Gastroesophageal sphincter (tissue), 4 donors: ENCODE measurements at regions not wholly inside any gene's neighbourhood (a gene's known extent, or its start where the extent isn't known, plus 50 kb on each side); places are given as distances from the start of the nearest gene placed in this dataset.

ENCODE experiments used
- ATAC-seq: fragments of 150-250 bp; one replicate; pipeline ENCODE4 v1.9.1; 2016; ENCODE audit warnings: mild to moderate bottlenecking, moderate library complexity
- H3K27ac ChIP-seq, 4 donors: fragments of 200-600 bp; sonication (generic) in 3 of 4; 1 replicate in 3 of 4; 2 replicates in 1 of 4; pipeline ENCODE4 v1.5.1; 2016 to 2019
- H3K27me3 ChIP-seq: fragments of 200-600 bp; sonication (generic); one replicate; pipeline ENCODE4 v1.5.1; 2019
- H3K36me3 ChIP-seq, 2 donors: fragments of 200-600 bp; sonication (generic); one replicate each; pipeline ENCODE4 v1.5.1; 2019; ENCODE audit warnings: control low read depth in 1 of 2
- H3K4me1 ChIP-seq, 3 donors: fragments of 200-600 bp; sonication (generic); 1 replicate in 2 of 3; 2 replicates in 1 of 3; pipeline ENCODE4 v1.5.1; 2016 to 2019; ENCODE audit warnings: control low read depth in 2 of 3
- H3K4me3 ChIP-seq, 2 donors: fragments of 200-600 bp; sonication (generic); one replicate each; pipeline ENCODE4 v1.5.1; 2019; ENCODE audit warnings: mild to moderate bottlenecking in 1 of 2, moderate library complexity in 1 of 2
- H3K9me3 ChIP-seq, 3 donors: fragments of 200-600 bp; sonication (generic); one replicate each; pipeline ENCODE4 v1.5.1; 2017 to 2019; ENCODE audit warnings: control low read depth in 2 of 3
- CTCF ChIP-seq, 4 experiments: fragments of 200-600 bp in 2 of 4; fragments of 450-650 bp in 2 of 4; sonication (generic) in 1 of 4; IDR thresholded peaks; one replicate each; pipeline ENCODE4 v1.5.1; 2017 to 2019; ENCODE audit warnings: antibody characterized with exemption in 4 of 4, mild to moderate bottlenecking in 2 of 4, moderate library complexity in 2 of 4
- EP300 ChIP-seq: sonication (generic); formaldehyde crosslinking; IDR thresholded peaks from one replicate; pipeline ENCODE4 v1.6.1; 2017; ENCODE audit warnings: antibody characterized with exemption, mild to moderate bottlenecking
- POLR2A ChIP-seq, 2 donors: fragments of 450-650 bp; IDR thresholded peaks; one replicate each; pipeline ENCODE4 v1.6.1; 2017; ENCODE audit warnings: antibody characterized with exemption in 2 of 2, mild to moderate bottlenecking in 2 of 2, moderate library complexity in 1 of 2
- POLR2AphosphoS5 ChIP-seq: sonication (generic); formaldehyde crosslinking; IDR thresholded peaks from one replicate; pipeline ENCODE4 v1.6.1; 2017; ENCODE audit warnings: antibody characterized with exemption
- WGBS, 2 donors: methylation state at CpG; one replicate each; pipeline ENCODE4 v1.1.5; 2018; ENCODE audit warnings: low coverage in 1 of 2; 5-methylcytosine and 5-hydroxymethylcytosine counted together

DNA sequence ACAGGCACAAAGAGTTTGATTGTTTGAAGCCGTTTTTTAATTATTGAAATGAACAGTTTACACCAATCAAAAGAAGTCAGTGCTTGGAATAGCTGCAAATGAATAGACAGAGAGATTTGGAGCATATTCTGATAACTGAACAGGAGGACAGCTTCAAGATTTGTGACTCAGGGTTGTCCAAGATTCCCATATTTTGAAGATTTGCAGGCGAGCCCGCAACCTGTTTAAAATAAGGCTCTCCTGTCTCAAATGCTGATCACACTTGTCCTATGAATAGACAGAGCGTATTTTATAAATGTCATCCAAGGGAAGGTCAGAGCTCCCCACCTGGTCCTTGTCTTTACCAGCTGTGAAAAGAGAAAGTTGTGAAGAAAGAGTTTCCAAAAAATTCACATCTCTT lies 198.7 kb downstream of the RNF144A start:
- Histone ChIP-seq H3K4me3 (no peak overlapping the region), H3K9me3 (peaks cover 0 to 14% (median 0%) of the 10 kb centered on the region in 3 donors), H3K27ac (no peak overlapping the region), H3K27me3 (no peaks in the 10 kb centered on the region), H3K36me3 (no peaks in the 10 kb centered on the region), H3K4me1 (no peaks in the 10 kb centered on the region)
- ATAC-seq, result no peak
- WGBS, 2 donors, result 42 to 54% methylated on average over 2 to 4 of the region's 4 CpGs
- TF ChIP-seq EP300 (no peak), POLR2A (IDR thresholded peaks at IDR 0.05) (no peak), POLR2AphosphoS5 (no peak), CTCF (IDR thresholded peaks at IDR 0.05) (no peak)

DNA sequence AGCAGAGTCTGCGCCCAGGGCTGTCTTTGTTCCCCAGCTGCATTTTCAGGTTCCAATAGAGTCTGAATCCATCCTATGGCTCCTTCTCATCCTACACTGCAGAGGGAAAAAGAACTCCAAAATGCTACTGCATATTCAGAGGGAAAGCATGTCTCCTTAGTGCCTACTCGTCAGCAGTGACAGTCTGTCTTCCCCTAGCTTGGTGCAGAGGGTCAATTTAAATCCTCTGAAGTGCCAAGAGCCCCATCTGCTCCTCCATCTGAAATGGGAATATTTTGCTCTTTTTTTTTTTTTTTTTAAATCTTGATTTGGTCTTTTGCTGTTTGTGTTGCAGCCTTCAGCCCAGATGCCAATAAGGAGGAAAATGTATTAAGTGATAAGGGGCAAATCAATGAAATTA lies 199.3 kb downstream of the RNF144A start:
- Histone ChIP-seq H3K9me3 (peaks cover 0 to 14% (median 0%) of the 10 kb centered on the region in 3 donors), H3K27ac (no peak overlapping the region), H3K36me3 (no peaks in the 10 kb centered on the region), H3K4me1 (no peaks in the 10 kb centered on the region), H3K27me3 (no peaks in the 10 kb centered on the region), H3K4me3 (no peak overlapping the region)
- 75 to 100% methylated on average over 1 to 2 of the region's 2 CpGs for WGBS, 2 donors
- ATAC-seq, result no peak
- TF ChIP-seq POLR2AphosphoS5, result no peak
- no peak for TF ChIP-seq CTCF (IDR thresholded peaks at IDR 0.05)
- TF ChIP-seq EP300, result no peak
- no peak for TF ChIP-seq POLR2A (IDR thresholded peaks at IDR 0.05)

- no peaks in the 10 kb centered on the region for H3K36me3 ChIP-seq
- no peak for TF ChIP-seq CTCF (IDR thresholded peaks at IDR 0.05)
- no peak for TF ChIP-seq POLR2AphosphoS5
- TF ChIP-seq POLR2A (IDR thresholded peaks at IDR 0.05), result no peak
- TF ChIP-seq EP300, result no peak
- 77 to 84% methylated on average over 7 to 8 of the region's 8 CpGs for WGBS, 2 donors
- peaks cover 0 to 14% (median 0%) of the 10 kb centered on the region in 3 donors for H3K9me3 ChIP-seq
- no peak overlapping the region for H3K27ac ChIP-seq
- no peaks in the 10 kb centered on the region for H3K27me3 ChIP-seq
- no peak overlapping the region for H3K4me3 ChIP-seq
- no peaks in the 10 kb centered on the region for H3K4me1 ChIP-seq
- no peak for ATAC-seq
Measured at GRCh38 chr2:7117076-7117475, 199.9 kb downstream of the RNF144A start.

DNA sequence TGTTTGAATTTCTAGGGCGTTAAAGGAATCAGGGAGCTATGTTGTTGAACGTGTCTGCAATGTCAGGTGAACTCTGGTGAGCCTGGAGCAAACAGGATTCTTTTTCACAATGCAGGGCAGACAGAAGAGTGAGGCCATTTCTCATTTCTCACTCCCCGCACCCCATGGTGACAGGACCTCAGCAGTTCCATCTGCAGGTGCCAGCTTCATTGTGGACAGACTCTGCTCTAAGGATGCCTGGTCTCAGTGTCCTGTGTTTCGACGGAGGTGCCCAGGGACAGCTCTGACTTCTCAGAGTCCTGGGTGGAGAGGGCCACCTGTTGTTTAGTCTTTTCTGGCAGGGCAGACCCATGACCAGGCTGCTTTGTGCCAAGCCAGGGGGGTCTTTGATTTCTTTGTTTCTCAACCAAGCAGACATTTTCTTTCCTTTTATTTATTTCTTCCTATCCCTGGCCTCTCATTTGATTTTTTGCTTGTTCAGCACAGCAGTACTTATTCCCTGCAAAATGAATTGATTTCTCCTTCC lies 201.5 kb downstream of the RNF144A start:
- H3K36me3 ChIP-seq, result no peaks in the 10 kb centered on the region

More for the DNA sequence above, 201.5 kb downstream of the RNF144A start:
- no peak overlapping the region for H3K4me3 ChIP-seq
- no peak for TF ChIP-seq CTCF (IDR thresholded peaks at IDR 0.05)
- TF ChIP-seq POLR2A (IDR thresholded peaks at IDR 0.05), result no peak
- no peak for TF ChIP-seq EP300
- no peaks in the 10 kb centered on the region for H3K4me1 ChIP-seq
- H3K9me3 ChIP-seq, result peaks cover 0 to 14% (median 0%) of the 10 kb centered on the region in 3 donors
- H3K27me3 ChIP-seq, result no peaks in the 10 kb centered on the region
- 73 to 77% methylated on average over 4 of the region's 5 CpGs for WGBS, 2 donors
- ATAC-seq, result no peak
- no peak overlapping the region for H3K27ac ChIP-seq
